Vagina (tissue), 2 donors: ENCODE measurements at regions not wholly inside any gene's neighbourhood (a gene's known extent, or its start where the extent isn't known, plus 50 kb on each side); places are given as distances from the start of the nearest gene placed in this dataset.

ENCODE experiments used
- DNase-seq, 2 donors: peaks; one replicate each; pipeline ENCODE4 v3.0.0-alpha.2; 2017; ENCODE audit errors: extremely low spot score in 2 of 2
- H3K27ac ChIP-seq: fragments of 200-600 bp; sonication (generic); one replicate; pipeline ENCODE4 v1.5.1; 2019
- H3K27me3 ChIP-seq: fragments of 200-600 bp; sonication (generic); one replicate; pipeline ENCODE4 v1.5.1; 2019
- H3K36me3 ChIP-seq, 2 donors: fragments of 200-600 bp; sonication (generic); one replicate each; pipeline ENCODE4 v1.5.1; 2017 to 2019
- H3K4me1 ChIP-seq: fragments of 200-600 bp; sonication (generic); one replicate; pipeline ENCODE4 v1.5.1; 2019
- H3K4me3 ChIP-seq, 2 donors: fragments of 200-600 bp; sonication (generic); 1 replicate in 1 of 2; 2 replicates in 1 of 2; pipeline ENCODE4 v1.5.1; 2016 to 2019
- H3K9me3 ChIP-seq: fragments of 200-600 bp; sonication (generic); one replicate; pipeline ENCODE4 v1.5.1; 2019
- CTCF ChIP-seq, 3 experiments: fragments of 450-650 bp in 2 of 3; fragments of 200-600 bp in 1 of 3; sonication (generic) in 1 of 3; IDR thresholded peaks; one replicate each; pipeline ENCODE4 v1.5.1; 2017 to 2019; ENCODE audit warnings: antibody characterized with exemption in 3 of 3, mild to moderate bottlenecking in 2 of 3, moderate library complexity in 2 of 3
- POLR2A ChIP-seq, 2 donors: fragments of 450-650 bp; IDR thresholded peaks; one replicate each; pipeline ENCODE4 v1.6.1; 2017; ENCODE audit warnings: antibody characterized with exemption in 2 of 2, mild to moderate bottlenecking in 2 of 2, moderate library complexity in 2 of 2
- POLR2AphosphoS5 ChIP-seq, 2 donors: sonication (generic); formaldehyde crosslinking; IDR thresholded peaks; one replicate each; pipeline ENCODE4 v1.9.0; 2017; ENCODE audit warnings: antibody characterized with exemption in 2 of 2, mild to moderate bottlenecking in 2 of 2, low read depth in 1 of 2; ENCODE audit not compliant: insufficient read depth in 1 of 2
- intact Hi-C: fragments of 100-400 bp; cut with DNase I; formaldehyde crosslinking; loops from one replicate; pipeline ENCODE4 v1.15.1; 2023

- no peak overlapping the region for H3K27ac ChIP-seq
- no peaks in the 10 kb centered on the region for H3K9me3 ChIP-seq
- TF ChIP-seq POLR2AphosphoS5 (IDR thresholded peaks at IDR 0.05; ENCODE audit: insufficient read depth in 1 of 2, low read depth in 1 of 2) (no peak), POLR2A (IDR thresholded peaks at IDR 0.05) (no peak), CTCF (IDR thresholded peaks at IDR 0.05) (no peak)
- H3K4me1 ChIP-seq: no peaks in the 10 kb centered on the region
- no peaks in the 10 kb centered on the region for H3K36me3 ChIP-seq
- intact Hi-C loops: no loop called here
- no peaks in the 10 kb centered on the region for H3K27me3 ChIP-seq
- H3K4me3 ChIP-seq: no peak overlapping the region
- DNase-seq: no peak
These were observed 522.9 kb upstream of the ARRDC3 start for GRCh38 chr5:91906027-91906426.

- no peak for DNase-seq
- no peaks in the 10 kb centered on the region for H3K27me3 ChIP-seq
- intact Hi-C loops: no loop called here
These were observed 515.8 kb upstream of the ARRDC3 start for GRCh38 chr5:91898898-91899297.

GRCh38 chr5:91898019-91898418, 514.9 kb upstream of the ARRDC3 start:
- no peak for TF ChIP-seq POLR2A (IDR thresholded peaks at IDR 0.05)
- TF ChIP-seq CTCF (IDR thresholded peaks at IDR 0.05): no peak
- TF ChIP-seq POLR2AphosphoS5 (IDR thresholded peaks at IDR 0.05; ENCODE audit: insufficient read depth in 1 of 2, low read depth in 1 of 2): no peak
- Histone ChIP-seq H3K4me3 (no peak overlapping the region), H3K27ac (no peak overlapping the region), H3K27me3 (no peaks in the 10 kb centered on the region), H3K4me1 (no peaks in the 10 kb centered on the region), H3K36me3 (no peaks in the 10 kb centered on the region), H3K9me3 (no peaks in the 10 kb centered on the region)
- intact Hi-C loops: no loop called here
- no peak for DNase-seq

More at GRCh38 chr5:91898898-91899297, 515.8 kb upstream of the ARRDC3 start:
- Histone ChIP-seq H3K36me3 (no peaks in the 10 kb centered on the region), H3K4me1 (no peaks in the 10 kb centered on the region), H3K9me3 (no peaks in the 10 kb centered on the region), H3K27ac (no peak overlapping the region), H3K4me3 (no peak overlapping the region)
- TF ChIP-seq CTCF (IDR thresholded peaks at IDR 0.05): no peak
- no peak for TF ChIP-seq POLR2AphosphoS5 (IDR thresholded peaks at IDR 0.05; ENCODE audit: insufficient read depth in 1 of 2, low read depth in 1 of 2)
- TF ChIP-seq POLR2A (IDR thresholded peaks at IDR 0.05): no peak

GRCh38 chr5:91888810-91889209, 505.7 kb upstream of the ARRDC3 start:
- Histone ChIP-seq H3K27me3 (no peaks in the 10 kb centered on the region), H3K4me3 (no peak overlapping the region), H3K9me3 (no peaks in the 10 kb centered on the region), H3K36me3 (no peaks in the 10 kb centered on the region), H3K4me1 (no peaks in the 10 kb centered on the region), H3K27ac (no peak overlapping the region)
- DNase-seq: no peak
- intact Hi-C loops: no loop called here
- TF ChIP-seq POLR2AphosphoS5 (IDR thresholded peaks at IDR 0.05; ENCODE audit: insufficient read depth in 1 of 2, low read depth in 1 of 2) (no peak), POLR2A (IDR thresholded peaks at IDR 0.05) (no peak), CTCF (IDR thresholded peaks at IDR 0.05) (no peak)

GRCh38 chr5:91885291-91886265, 502.5 kb upstream of the ARRDC3 start:
- intact Hi-C loops: no loop called here
- no peak overlapping the region for H3K4me3 ChIP-seq
- TF ChIP-seq CTCF (IDR thresholded peaks at IDR 0.05) (no peak), POLR2AphosphoS5 (IDR thresholded peaks at IDR 0.05; ENCODE audit: insufficient read depth in 1 of 2, low read depth in 1 of 2) (no peak), POLR2A (IDR thresholded peaks at IDR 0.05) (no peak)

More at GRCh38 chr5:91885291-91886265, 502.5 kb upstream of the ARRDC3 start:
- Histone ChIP-seq H3K36me3 (no peaks in the 10 kb centered on the region), H3K4me1 (no peaks in the 10 kb centered on the region), H3K9me3 (no peaks in the 10 kb centered on the region), H3K27me3 (no peaks in the 10 kb centered on the region), H3K27ac (no peak overlapping the region)
- no peak for DNase-seq
